ENCODE measurements at regions not wholly inside any gene's neighbourhood (a gene's known extent, or its start where the extent isn't known, plus 50 kb on each side); places are given as distances from the start of the nearest gene placed in this dataset.
A peak's percentile ranks its signal among the peaks of the same experiment; 100 is the strongest.

DNA sequence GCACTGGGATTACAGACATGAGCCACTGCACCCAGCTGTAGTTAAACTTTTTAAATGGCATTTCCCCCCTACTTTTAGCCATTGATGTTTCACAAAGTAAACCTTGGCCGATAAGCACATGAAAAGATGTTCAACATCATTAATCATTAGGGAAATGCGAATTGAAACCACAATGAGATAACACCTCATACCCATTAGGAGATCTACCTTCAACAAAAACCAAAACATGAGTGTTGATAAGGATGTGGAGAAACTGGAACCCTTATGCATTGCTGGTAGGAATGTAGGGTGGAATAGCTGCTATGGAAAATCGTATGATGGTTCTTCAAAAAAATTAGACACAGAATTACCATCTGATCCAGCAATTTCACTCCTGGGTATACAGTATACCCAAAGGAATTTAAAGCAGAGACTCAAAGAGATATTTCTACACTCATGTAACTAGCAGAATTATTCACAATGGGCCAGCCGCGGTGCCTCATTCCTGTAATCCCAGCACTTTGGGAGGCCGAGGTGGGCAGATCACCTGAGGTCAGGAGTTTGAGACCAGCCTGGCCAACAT, 286.5 kb upstream of the JARID2 start:
- TF ChIP-seq, protein P1, sequence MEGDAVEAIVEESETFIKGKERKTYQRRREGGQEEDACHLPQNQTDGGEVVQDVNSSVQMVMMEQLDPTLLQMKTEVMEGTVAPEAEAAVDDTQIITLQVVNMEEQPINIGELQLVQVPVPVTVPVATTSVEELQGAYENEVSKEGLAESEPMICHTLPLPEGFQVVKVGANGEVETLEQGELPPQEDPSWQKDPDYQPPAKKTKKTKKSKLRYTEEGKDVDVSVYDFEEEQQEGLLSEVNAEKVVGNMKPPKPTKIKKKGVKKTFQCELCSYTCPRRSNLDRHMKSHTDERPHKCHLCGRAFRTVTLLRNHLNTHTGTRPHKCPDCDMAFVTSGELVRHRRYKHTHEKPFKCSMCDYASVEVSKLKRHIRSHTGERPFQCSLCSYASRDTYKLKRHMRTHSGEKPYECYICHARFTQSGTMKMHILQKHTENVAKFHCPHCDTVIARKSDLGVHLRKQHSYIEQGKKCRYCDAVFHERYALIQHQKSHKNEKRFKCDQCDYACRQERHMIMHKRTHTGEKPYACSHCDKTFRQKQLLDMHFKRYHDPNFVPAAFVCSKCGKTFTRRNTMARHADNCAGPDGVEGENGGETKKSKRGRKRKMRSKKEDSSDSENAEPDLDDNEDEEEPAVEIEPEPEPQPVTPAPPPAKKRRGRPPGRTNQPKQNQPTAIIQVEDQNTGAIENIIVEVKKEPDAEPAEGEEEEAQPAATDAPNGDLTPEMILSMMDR (IDR thresholded peaks at IDR 0.05; ENCODE audit: low read depth, low read length) = no peak
- H3K4me3 ChIP-seq (replicated peaks in 1 of 2; ENCODE audit: low read depth in 2 of 2, low read length in 2 of 2) = no peak overlapping the region
- DNase-seq (ENCODE audit: low read depth in 2 of 2) = no peak

DNA sequence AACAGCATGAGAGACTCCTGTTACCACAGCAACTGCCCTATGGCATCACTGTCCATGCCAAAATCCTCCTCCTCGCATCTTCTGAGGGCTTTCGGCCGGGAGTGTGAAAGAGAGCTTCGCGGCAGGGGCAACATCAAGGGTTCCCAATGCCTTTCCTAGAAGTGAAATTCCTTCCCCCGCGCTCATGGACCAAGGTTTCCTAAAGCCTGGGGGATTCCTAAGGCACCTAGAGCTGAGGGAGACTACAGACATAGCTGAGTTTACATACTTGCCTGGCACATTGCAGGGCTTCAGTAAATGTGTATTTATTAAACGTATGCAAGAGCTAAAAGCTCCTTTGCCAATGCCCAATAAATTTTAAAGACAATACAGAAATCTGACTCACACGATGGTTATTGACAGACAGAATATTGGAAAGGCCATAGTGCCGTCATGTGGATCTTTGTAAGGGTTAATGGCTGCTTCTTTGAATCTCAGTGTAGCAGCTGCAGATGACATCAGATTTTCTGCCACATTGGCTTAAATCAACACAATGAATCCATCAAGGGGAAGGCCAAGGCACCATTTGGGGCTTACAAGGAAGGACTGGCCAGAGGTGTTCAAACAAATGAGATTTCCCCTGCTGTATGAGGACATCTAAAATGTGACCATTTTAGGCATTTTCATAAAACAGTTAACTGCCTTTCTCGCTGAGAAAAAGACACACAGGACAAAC, 281.2 kb upstream of the JARID2 start:
- no peak for DNase-seq (ENCODE audit: low read depth in 2 of 2)
- TF ChIP-seq, protein P1 (IDR thresholded peaks at IDR 0.05; ENCODE audit: low read depth, low read length) = no peak

DNA sequence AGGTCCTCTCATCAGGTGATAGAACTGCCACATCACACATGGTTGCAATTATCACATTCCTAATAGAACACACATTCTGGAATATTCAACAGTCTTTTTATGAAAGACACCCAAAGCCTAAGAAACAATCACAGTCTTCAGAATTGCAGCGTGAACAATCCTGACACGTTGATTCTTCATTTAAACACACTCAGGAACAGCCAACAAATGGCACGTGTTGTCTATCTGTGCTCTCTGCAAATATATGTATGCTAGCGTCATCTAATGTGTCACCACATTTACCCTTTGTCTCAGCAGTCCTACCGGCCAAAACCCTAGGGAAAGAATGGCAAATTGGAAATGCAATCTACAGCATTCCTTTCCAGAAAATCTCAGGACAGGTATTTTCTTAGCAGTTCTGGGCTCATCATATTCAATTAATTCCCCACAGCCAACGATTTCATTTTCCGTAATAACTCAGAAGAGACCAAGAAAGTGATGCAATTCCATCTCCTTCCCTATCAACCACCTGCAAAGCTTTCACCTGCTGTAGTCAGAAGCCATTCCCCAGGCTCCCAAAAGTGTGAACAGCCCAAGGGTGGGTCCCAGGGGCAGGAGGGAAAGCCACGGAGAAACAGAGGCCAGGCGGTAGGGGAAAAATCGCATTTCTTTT, 280.3 kb upstream of the JARID2 start:
- TF ChIP-seq, protein P1 (IDR thresholded peaks at IDR 0.05; ENCODE audit: low read depth, low read length) = no peak
- DNase-seq (ENCODE audit: low read depth in 2 of 2) = no peak
- no peak overlapping the region for H3K4me3 ChIP-seq (replicated peaks in 1 of 2; ENCODE audit: low read depth in 2 of 2, low read length in 2 of 2)

More for the DNA sequence above, 281.2 kb upstream of the JARID2 start:
- H3K4me3 ChIP-seq (replicated peaks in 1 of 2; ENCODE audit: low read depth in 2 of 2, low read length in 2 of 2) = no peak overlapping the region

DNA sequence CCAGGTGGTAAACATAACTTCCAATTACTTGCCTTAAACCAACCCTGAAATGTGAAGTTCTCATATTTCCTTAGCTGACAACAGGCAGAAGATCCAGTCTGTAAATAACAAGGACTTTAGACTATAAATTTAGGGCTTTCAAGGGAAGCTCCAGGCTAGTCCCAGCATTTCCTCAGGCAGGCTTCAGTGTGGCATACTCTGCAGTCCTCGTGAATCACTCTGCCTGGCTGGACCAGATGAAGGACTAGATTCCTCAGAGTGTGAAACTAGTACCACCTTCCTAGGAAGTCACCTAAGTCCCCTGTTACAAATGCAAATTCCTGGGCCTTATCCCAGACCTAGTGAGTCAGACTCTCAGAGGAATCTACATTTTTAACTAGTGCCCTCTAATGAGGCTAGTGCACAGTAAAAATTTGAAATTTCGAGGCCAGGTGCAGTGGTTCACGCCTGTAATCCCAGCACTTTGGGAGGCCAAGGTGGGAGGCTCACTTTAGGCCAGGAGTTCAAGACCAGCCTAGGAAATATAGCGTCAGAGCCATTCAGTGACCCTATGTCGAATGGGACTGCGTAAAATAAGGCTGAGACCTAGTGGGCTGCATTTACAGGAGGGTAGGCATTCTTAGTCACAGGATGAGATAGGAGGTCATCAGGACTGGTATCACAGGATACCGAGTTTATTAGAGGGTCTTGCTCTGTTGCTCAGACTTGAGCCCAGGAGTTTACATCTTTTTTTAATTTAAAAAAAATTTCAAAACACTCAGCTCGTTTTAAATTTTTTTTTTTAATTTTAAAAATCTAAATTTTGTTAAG, 279.6 kb upstream of the JARID2 start:
- peak in 1 of 2 donors; percentile 3 for DNase-seq (ENCODE audit: low read depth in 2 of 2)
- TF ChIP-seq, protein P1 (IDR thresholded peaks at IDR 0.05; ENCODE audit: low read depth, low read length) = no peak

DNA sequence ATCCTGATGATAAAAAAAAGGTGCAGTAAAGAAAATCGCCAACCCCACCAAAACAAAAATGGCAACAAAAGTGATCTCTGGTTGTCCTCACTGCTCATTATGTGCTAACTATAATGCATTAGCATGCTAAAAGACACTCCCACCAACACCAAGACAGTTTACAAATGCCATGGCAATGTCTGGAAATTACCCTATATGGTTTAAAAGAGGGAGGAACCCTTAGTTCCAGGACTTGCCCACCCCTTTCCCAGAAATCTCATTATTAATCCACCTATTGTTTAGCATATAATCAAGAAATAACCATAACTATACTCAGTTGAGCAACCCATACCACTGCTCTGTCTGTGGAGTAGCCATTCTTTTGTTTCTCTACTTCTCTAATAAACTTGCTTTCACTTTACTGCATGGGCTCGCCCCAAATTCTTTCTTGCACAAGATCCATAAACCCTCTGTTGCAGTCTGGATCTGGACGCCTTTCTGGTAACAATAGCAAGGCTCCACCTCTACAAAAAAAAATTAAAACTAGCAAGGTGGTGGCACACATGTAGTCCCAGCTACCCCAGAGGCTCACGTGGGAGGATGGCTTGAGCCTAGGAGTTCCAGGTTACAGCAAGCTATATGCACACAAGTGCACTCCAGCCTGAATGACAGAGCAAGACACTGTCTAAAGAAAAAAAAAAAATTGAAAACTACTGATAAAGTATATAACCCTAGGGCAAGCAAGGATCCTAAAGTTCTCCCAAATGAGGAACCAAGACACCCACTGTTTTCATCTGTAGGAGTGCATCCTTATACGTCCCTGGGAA, 278.8 kb upstream of the JARID2 start:
- no peak for DNase-seq (ENCODE audit: low read depth in 2 of 2)
- no peak overlapping the region for H3K4me3 ChIP-seq (replicated peaks in 1 of 2; ENCODE audit: low read depth in 2 of 2, low read length in 2 of 2)
- TF ChIP-seq, protein P1 (IDR thresholded peaks at IDR 0.05; ENCODE audit: low read depth, low read length) = no peak

More for the DNA sequence above, 279.6 kb upstream of the JARID2 start:
- no peak overlapping the region for H3K4me3 ChIP-seq (replicated peaks in 1 of 2; ENCODE audit: low read depth in 2 of 2, low read length in 2 of 2)
